BJ (cell line): ENCODE measurements at regions not wholly inside any gene's neighbourhood (a gene's known extent, or its start where the extent isn't known, plus 50 kb on each side); places are given as distances from the start of the nearest gene placed in this dataset.
A peak's percentile ranks its signal among the peaks of the same experiment; 100 is the strongest.

Experiments
- CTCF ChIA-PET: fragments of 350-600 bp; formaldehyde crosslinking; extraction: SDS; loops from one replicate; lab custom pipeline; 2021; ENCODE audit warnings: antibody characterized with exemption, inconsistent platforms; lab: Yijun Ruan, JAX
- POLR2A ChIA-PET: fragments of 300-600 bp; sonication (Branson Sonifier 250); formaldehyde crosslinking; extraction: SDS; loops from one replicate; lab custom pipeline; 2021; ENCODE audit warnings: antibody characterized with exemption; lab: Charles Lee
- DNase-seq: peaks from one replicate; pipeline ENCODE4 v3.0.0-alpha.2; 2011; ENCODE audit warnings: low read depth
- H3K27me3 ChIP-seq: 2 replicates; pipeline ENCODE4 v1.6.0; 2011; ENCODE audit warnings: low read length; ENCODE audit not compliant: control insufficient read depth, insufficient read depth
- H3K36me3 ChIP-seq: 2 replicates; pipeline ENCODE4 v1.5.1; 2011; ENCODE audit warnings: low read length; ENCODE audit not compliant: control insufficient read depth, insufficient read depth
- H3K4me3 ChIP-seq: 2 replicates; pipeline ENCODE4 v1.5.1; 2011; ENCODE audit warnings: low read depth, mild to moderate bottlenecking, control low read depth, low read length
- TF ChIP-seq, protein P1 (sequence below): IDR thresholded peaks from 2 replicates; pipeline ENCODE4 v1.5.1; 2011; ENCODE audit warnings: low read depth, mild to moderate bottlenecking, control low read depth, inconsistent platforms, low read length, moderate library complexity; ENCODE audit not compliant: insufficient read depth

DNA sequence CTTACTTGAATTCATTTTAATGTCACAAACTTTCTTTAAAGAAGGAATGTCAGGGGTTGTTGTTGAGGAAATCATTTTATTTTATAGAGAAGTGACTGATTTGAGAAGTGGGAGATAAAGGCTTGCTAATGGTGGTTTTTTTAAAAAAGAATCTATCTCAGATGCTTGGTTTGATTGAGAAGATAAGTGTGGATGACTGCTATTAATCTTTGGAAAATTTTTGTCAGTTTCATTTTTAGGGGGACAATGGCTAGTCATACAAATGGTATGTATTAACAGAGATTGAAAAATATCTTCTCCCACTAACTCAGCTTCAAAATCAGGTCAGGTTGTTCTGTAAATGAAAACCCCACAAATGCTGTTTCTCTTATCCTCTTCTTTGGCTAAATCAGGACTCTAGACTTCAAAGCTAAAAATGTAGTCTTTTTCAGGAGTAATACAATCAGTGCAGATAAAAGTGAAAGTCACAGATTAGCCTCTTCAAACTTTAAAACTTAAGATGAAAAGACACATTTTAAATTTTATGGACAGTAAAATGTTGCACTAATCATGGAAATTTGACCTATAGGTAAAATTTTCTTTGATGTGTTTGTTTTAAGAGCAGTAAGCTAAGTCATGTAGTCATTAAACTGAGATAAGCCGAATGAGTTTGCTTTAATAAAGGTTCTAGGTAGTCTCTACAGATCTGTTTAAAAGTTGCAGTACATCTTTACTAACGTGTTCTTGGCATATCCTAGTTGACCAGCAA lies 674.2 kb upstream of the VRK2 start:
- TF ChIP-seq, protein P1, sequence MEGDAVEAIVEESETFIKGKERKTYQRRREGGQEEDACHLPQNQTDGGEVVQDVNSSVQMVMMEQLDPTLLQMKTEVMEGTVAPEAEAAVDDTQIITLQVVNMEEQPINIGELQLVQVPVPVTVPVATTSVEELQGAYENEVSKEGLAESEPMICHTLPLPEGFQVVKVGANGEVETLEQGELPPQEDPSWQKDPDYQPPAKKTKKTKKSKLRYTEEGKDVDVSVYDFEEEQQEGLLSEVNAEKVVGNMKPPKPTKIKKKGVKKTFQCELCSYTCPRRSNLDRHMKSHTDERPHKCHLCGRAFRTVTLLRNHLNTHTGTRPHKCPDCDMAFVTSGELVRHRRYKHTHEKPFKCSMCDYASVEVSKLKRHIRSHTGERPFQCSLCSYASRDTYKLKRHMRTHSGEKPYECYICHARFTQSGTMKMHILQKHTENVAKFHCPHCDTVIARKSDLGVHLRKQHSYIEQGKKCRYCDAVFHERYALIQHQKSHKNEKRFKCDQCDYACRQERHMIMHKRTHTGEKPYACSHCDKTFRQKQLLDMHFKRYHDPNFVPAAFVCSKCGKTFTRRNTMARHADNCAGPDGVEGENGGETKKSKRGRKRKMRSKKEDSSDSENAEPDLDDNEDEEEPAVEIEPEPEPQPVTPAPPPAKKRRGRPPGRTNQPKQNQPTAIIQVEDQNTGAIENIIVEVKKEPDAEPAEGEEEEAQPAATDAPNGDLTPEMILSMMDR = no peak
- ChIA-PET POLR2A (no interaction called here), CTCF (no interaction called here)
- Histone ChIP-seq H3K36me3 (no peaks in the 10 kb centered on the region), H3K4me3 (no peak overlapping the region), H3K27me3 (no peaks in the 10 kb centered on the region)
- DNase-seq = no peak

DNA sequence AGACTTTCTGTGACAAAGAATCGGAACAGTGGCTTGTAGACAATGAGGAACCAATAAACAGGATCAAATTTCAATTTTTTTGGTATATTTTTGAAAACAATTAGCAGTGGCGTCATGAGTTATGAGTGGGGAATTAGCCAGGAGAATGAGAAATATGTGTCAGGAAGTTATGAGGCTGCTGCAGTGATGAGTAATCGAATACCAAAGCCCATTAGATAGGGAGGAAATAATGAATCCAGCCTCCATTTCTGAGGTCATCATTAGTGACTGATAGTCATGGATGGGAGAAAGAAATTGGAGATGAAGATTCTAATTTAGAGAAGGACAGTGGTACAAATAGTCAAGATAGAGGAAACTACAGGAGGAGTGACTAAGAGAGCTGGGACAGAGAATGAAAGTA lies 673.1 kb upstream of the VRK2 start:
- peak; percentile 31 for DNase-seq
- TF ChIP-seq, protein P1 = no peak
- ChIA-PET CTCF (no interaction called here), POLR2A (no interaction called here)
- no peaks in the 10 kb centered on the region for H3K27me3 ChIP-seq
- H3K36me3 ChIP-seq = no peaks in the 10 kb centered on the region
- no peak overlapping the region for H3K4me3 ChIP-seq

DNA sequence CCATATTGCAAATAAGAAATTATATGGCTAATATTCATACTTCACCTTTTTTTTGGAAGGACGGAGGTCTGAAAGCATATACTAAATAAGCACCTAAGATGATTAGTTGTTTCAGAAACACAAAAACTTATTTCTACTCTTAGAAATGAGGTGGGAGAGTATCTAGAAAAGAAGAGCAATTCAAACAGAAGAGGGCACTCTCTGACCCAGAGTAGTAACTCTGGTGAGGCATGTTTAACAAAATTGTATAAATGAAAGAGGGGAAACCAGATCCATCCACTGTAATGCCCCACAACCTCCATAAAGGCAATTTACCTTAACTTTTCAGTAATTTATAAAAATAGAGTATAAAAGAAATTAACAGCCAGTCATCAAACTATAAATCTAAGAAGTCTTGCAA lies 669.6 kb upstream of the VRK2 start:
- DNase-seq = no peak
- CTCF ChIA-PET = no interaction called here

DNA sequence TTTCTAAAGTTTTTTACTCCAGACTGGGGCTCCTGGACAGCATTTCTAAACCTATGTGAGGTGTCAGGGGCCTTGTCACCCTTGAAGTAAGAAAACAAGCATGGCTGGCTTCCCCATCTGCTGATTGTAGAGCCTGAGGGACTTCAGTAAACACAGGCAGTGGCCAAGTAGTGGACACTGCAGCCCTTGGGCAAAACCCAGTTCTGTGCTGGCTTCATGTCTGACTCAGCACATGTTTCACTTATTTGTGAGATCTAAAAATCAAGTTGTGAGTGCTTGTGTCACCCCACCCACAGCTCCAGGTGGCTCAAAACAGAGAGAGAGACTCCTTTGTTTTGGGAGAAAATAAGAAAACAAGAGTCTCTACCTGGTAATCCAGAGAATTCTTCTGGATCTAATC lies 660.3 kb upstream of the VRK2 start:
- no peak overlapping the region for H3K4me3 ChIP-seq
- no peaks in the 10 kb centered on the region for H3K36me3 ChIP-seq
- ChIA-PET POLR2A (no interaction called here), CTCF (no interaction called here)
- TF ChIP-seq, protein P1 = no peak
- DNase-seq = no peak
- H3K27me3 ChIP-seq = no peaks in the 10 kb centered on the region

More for the DNA sequence above, 669.6 kb upstream of the VRK2 start:
- TF ChIP-seq, protein P1 = no peak
- POLR2A ChIA-PET = no interaction called here
- Histone ChIP-seq H3K27me3 (no peaks in the 10 kb centered on the region), H3K36me3 (no peaks in the 10 kb centered on the region), H3K4me3 (no peak overlapping the region)

DNA sequence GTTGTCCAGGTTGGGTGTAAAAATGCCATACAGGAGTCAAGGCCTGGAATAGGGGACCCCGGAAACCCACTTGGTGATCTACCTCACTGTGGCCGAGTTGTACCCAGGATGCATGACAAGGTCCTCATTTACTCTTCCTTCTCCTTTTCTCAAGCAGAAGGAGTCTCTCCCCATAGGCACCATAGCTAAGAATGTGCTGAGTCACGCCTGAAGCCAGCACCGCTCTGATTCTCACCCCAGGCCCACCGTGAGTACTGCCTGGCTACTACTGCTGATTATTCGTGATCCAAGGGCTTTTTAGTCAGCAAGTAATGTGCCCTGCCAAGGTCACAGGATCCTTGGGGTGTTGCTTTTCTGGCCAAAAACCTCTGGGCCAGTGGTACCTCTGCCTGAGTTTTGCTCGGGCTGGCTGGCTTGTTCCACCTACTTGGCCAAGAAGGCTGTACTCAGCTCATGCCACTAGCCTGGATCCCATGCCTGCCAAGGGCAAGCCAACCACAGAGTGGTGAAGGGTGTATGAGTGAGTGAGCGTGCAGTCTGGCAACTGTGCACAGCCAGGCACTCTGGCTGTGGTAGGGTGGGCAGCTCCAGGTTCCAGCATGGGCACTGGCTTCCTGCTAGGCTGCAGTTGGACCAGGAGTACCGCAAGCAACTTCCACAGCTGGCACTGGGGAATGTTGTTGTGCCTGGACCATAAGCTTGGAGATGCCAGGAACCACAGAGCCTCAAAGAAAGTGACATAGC lies 650.1 kb upstream of the VRK2 start:
- no peaks in the 10 kb centered on the region for H3K36me3 ChIP-seq
- no peaks in the 10 kb centered on the region for H3K27me3 ChIP-seq
- DNase-seq = no peak
- no peak overlapping the region for H3K4me3 ChIP-seq
- POLR2A ChIA-PET = no interaction called here
- CTCF ChIA-PET = interaction anchor here (1.3 kb wide), 1 partner anchor 82 kb away, joined by 3 read pairs; no protein-coding TSS in a partner anchor
- TF ChIP-seq, protein P1 = no peak
